Erythroblast (primary cell): ENCODE measurements at regions not wholly inside any gene's neighbourhood (a gene's known extent, or its start where the extent isn't known, plus 50 kb on each side); places are given as distances from the start of the nearest gene placed in this dataset.

Experiments
- GATA1 ChIP-seq: IDR thresholded peaks from 2 replicates; pipeline ENCODE4 v1.6.1; 2011; ENCODE audit warnings: low read depth, mild to moderate bottlenecking, control low read depth, low read length, moderate library complexity
- POLR2A ChIP-seq: IDR thresholded peaks from 2 replicates; pipeline ENCODE4 v1.6.1; 2011; ENCODE audit warnings: mild to moderate bottlenecking, low read length

DNA sequence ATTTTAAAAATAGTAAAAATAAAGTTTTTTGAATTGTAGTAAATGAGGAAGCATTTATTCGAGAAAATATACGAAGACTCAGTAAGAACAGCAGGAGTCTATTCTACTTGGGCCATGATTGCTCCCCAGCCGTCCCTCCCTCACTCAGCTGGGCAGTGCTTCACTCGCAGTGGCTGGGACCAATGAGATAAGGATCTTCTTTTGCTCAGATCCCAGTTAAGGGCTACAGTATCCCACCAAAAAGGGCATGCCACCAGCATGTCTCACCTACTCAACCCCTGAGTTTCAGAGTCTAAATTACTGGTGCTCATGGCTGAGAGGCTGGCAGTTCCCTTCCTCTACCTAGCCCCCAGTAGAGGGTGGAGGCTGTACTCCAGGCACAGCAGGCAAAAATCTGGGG lies 455.7 kb upstream of the PFKP start:
- TF ChIP-seq POLR2A (no peak), GATA1 (no peak)
